Fibroblast of skin of scalp (primary cell): ENCODE measurements at regions not wholly inside any gene's neighbourhood (a gene's known extent, or its start where the extent isn't known, plus 50 kb on each side); places are given as distances from the start of the nearest gene placed in this dataset.

ENCODE experiments used
- DNase-seq: peaks from one replicate; pipeline ENCODE4 v3.0.0-alpha.2; 2013

DNA sequence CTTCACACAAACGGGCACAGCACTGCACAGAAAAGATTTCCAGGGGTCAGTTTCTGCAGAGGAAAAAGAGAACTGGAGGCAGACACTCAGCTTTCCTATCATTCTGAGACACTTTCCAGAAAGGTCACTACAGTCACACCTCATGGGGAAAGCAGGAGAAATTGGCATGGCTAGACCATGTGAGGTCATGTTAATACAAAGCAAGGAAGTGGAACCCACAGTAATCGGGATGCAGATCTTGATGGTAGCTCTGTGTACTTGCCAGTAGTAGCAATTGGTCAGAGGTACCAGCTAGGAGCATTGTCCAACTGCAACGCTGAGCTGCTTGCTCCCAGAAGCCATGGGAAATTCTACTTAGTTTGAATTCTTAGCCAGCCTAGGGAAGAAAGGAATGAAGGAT is 255.3 kb upstream of the PCDH10 start:
- no peak for DNase-seq

DNA sequence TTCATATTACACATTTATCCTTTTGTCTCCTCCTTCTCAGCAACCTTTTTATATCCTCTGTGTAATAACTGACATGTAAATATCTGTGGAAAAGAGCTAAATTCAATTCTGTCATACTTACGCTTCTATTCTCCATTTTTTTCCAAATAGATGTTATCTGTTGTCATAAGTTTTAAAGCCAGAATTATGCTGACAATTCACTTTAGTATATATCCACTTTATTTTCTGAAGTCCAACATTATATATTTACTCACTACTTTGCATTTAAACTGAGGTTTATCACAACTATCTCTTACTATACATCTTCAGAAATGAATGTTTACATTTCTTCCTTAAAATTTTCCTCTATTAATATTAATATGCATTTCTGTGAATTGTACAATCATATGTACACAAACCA is 247.9 kb upstream of the PCDH10 start:
- DNase-seq, result no peak

DNA sequence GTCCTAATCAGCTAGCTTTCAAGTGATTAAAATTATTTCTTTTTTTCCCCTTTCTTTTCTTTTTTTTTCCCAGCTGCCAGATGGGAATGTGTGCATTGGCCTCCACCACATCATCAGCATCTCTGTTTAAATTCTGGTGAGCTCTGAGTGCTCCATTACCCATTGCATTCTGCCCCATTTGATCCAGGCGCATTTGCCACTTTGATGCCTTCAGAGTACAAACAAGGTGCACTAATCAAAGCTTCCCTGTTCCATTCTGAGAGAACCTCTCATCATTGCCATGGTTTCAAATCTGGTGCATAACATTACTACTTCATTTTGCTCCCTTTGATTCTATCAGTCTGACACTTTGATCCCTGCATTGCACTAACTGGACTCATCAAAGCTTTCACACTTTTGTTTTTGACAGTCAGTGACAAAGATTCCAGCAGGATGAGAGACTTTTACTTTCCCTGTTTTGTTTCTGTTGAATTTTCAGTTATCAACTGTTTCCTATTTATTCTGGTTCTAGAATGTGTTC is 238.8 kb upstream of the PCDH10 start:
- DNase-seq, result no peak

DNA sequence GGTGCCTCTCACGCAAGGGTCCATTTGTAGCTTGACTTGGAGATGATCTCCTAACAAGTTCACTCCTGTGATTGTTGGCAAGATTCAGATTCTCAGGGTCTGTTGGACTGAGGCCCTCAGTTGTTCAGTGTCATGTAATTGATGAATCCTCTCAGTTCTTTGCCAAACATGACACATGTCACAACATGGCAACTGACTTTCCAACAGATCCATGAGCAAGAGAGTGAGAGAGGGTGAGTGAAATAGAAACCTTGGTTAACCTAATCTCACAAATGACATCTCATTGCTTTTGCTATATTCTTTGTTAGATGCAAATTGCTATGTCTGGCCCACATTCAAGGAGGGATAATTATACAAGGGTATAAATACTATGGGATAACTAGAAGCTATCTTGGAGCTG is 231.0 kb upstream of the PCDH10 start:
- DNase-seq, result no peak

DNA sequence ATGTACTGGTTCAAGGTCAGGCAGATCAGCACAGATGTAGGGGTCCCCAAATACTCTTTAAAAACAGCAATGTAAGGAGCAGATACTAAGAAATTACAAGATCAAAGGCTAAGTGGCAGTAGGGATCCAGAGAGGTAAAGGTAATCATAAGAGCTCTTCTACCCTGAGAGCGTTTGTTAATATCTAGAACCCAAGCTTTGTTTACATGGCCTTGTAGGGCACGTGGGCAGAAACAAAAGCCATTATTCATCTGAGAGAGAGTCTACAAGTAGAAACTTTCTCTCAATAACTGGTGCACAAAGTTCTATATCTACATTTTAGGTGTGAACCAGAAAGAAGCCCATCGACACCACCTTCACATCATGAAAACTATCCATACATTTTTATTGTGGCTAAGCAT is 225.6 kb upstream of the PCDH10 start:
- no peak for DNase-seq

DNA sequence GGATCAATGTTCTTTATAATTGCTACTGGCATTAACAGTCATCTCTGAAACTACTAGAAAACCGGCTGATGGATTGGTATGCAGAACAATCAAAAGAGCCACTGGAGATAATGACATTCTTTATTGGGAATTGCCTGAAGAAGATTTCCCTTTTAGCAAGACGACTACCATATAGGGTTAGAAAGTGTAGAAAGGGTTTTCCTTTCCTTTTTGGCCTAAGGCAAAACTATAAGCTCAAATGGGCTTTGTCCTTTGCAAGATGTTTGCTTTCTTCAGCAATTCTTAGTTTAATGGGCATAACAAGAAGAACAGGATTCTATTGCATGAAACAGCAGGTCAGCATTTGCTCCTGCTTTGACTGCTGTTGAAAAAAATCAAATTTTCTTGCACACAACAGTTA is 214.2 kb upstream of the PCDH10 start:
- DNase-seq, result no peak

DNA sequence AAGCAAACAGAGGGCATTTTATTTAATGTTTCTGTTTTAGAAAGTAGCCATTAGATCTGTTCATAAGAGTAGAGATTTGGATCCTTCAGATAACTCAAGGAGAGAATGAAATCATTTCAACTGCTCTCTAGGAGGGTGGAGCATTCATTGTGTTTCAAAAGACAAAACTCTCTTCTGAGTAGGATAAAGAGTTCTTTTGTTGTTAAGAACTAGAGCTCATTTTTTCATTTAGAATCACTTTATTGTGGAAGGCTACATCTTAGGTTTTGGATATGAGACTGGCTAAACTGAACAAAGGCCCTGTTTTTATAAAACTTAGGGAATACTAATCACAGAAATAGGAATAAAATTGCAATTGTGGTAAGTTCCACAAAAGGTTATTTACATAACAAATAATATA is 193.9 kb upstream of the PCDH10 start:
- no peak for DNase-seq

DNA sequence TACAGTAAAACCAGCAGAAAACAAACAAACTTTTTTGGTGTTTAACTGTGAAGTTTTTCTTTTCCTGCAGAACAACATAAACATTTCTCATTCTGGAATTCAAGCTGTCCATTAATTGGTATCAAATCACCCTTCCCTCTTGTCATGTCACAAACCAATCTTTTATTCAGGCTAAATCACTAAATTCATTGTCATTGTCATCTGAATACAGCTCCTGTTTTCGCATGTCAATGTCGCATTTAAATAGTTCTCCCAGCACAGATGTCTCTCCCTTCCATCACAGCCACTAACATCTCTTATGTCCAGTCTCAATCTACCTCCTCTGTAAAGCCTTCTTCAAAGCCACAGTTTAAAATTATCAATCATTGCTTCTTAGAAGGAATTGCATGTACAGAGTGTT is 192.1 kb upstream of the PCDH10 start:
- DNase-seq, result no peak

DNA sequence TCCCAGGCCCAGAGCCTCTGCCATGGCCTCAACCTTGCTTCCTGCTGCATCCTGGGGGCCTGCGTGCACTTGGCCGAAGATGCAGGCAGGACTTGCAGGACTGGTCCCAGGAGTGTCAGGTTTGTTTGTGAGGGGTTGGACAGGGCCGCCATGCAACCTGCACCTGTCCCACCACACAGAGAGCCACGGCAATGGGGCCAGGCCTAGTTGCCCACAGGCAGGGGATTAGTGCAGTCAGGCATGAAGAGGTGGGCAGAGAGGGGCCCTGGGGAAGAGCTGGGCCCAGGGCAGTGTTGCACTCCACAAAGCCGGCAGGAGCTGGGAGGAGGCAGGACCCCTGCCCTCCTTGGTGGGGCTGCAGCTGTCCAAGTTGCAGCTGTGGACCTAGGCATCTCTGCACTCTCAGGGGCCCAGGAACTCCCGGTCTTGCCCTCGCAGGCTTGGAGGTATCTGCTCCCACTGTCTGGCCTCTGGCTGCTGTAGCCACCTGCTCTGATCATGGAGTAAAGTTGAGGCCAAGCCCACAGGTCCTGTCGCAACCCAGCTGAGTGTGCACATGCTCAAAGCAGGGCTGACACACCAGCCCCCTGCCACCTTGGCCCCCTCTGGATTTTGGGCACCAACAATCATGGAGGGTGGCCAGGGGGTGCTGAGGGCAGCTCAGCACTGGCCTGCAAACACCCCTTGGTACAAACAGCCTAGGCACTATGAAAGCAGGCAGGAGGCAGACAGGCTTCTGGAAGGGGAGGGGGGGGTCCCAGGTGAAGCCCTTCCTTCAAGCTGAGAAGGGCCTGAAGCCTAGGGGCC is 190.4 kb upstream of the PCDH10 start:
- DNase-seq, result no peak

DNA sequence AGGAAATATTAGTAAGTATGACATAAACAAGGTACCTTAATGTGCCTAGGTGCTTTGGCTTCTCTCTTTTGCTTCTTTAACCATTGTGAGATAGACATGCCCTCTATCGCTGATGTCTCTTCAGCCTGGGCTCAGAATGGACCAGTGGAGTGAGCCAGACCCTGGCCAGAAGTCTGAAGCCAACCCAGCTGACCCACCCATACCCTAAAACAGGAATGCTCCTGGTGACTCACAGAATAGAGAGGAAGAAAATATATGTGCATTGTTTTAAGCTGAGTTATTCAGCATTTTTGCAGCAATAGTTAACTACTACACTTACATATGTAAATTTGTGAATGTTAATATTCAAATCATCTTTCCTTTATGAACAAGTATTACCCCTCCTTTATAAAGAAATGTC is 167.5 kb upstream of the PCDH10 start:
- DNase-seq, result no peak

DNA sequence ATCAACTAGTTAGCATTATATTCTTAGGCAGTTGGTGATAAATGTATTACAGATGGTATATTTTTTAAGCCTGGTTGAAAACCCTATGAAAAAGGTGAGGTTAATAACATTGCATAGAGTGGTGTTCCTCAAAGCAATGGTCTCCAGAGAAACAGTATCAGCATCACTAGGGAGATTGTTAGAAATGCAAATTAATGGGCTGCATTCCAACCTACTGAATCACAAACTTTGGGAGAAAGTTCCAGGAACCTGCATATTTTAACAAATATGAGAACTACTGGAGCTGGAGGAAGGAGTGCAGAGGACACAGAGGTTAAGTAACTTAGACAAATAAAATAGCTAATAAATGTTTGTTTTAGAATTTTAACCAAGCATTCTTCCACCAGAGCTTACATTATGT is 166.9 kb upstream of the PCDH10 start:
- DNase-seq, result peak; percentile 8

DNA sequence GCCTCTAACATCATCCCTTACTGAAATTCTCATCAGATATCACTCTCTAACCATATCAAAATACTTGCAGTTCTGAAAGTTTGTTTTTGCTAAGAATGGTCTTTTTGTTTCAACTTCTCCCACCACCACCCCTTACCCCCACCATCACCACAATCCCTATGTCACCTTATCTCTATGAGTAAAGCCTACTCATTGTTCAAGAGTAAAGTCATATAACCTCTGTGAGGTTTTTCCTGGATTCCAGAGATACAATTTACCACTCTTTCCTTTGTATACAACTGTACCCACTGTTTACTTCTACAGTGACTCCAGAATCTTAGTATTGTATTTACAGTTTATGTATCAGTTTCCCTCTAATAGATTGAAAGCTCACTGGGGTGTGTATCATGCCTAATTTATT is 158.0 kb upstream of the PCDH10 start:
- DNase-seq, result no peak

DNA sequence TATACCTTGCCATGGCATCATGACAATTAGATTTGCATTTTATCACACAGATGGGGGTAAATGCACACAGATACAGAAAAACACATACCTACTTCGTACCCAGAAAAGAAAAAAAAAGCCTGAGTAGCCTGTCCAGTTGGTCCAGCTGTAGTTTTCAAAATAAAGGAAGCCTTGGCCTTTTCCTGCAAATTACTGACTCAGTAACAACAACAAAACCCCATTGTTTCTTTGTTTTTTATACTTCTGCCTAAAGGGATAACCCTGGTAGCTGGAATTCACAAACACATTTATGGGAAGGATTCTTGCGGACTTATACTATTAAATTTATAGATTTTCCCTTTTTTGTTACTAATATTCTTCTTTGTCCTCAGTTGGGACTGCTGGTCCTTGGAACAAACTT is 156.4 kb upstream of the PCDH10 start:
- no peak for DNase-seq

DNA sequence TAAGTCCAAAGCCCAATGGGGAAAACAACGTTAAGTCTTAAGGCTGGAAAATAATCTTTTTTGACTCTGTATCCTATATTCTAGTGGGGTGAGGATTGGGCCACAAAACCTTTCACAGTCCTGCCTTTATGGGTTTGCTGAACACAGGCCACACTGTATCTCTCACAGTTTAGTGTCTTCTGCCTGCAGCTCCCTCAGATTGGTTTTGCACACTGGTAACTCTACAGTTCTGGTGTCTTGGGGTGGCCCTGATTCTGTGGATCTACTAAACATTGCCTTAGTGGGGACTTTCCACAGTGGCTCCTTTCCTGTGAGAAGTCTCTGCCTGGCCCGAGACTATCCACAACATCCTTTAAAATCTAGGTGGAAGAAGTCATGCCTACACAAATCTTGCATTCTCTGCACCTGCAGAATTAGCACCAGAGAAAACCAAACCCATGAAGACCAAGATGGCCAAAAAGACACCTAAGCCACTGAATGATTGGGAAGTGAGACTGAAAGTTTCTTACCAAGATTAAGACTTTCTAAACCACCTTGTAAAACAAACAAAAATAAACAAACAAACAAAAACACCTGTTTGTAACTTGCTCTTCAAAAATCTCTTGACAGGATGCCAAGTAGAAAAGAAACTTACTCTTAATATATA is 150.4 kb upstream of the PCDH10 start:
- no peak for DNase-seq

DNA sequence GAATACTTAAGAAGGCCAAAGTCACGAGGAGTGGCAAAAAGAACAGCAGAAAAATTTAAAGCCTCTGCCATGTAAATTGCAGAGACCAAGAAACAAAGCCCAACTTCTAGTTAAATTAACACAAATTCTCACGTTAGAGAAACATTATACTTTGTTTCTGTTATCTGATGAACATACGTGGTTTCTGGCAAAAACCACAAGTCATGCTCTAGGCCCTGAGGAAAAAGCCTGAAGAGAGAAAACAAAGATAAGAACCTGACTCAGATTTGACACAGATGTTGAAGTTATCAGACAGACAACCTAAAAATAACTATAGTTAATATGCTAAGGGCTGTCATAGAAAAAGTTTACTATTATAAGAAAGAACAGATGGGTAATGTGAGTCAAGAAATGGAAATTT is 149.1 kb upstream of the PCDH10 start:
- peak; percentile 4 for DNase-seq

DNA sequence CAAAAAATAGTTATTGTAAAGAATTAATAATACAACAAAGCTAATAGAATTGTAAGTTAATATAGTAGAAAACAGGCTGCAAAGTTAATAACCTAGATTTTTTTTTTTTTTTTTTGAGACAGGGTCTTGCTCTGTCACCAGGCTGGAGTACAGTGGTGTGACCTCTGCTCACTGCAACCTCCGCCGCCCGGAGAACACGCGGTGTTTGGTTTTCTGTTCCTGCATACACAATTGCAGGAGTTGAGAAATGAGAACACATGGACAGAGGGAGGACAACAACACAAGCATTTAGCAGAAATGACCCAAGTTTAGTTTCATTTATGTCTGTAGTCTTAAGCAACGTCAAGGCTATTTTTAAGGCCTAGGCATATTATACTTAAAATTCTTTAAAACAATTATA is 145.9 kb upstream of the PCDH10 start:
- no peak for DNase-seq

DNA sequence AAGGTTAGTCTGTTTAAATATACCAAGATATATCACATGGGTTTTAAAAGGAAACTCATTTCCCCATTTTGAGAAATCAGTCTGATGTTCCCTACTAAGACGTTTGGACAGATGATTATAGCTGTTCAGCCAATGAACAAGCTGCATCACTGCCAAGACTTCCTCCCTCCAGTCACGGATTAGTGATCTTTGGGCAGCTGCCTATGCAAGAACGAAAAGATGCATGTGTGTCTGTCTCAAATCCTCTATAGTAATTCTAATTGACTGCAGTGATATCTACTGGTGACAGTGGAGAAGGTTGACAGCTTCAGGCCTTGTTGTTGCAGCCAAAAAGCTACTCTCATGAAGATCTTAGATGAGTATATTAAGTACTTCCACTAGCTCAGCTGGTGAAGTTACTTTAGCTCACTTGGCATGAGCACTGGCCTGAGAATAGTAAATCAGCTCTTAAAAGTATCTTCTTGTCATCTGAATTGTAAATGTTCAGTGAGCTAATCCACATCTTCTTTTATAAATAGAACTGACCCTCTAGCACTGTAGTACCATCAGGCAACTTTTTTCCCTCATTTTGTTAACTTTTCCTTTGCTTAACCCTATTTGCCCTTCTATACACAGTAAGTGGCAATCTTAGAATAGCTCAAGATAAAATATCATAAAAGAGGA is 134.5 kb upstream of the PCDH10 start:
- DNase-seq, result no peak

DNA sequence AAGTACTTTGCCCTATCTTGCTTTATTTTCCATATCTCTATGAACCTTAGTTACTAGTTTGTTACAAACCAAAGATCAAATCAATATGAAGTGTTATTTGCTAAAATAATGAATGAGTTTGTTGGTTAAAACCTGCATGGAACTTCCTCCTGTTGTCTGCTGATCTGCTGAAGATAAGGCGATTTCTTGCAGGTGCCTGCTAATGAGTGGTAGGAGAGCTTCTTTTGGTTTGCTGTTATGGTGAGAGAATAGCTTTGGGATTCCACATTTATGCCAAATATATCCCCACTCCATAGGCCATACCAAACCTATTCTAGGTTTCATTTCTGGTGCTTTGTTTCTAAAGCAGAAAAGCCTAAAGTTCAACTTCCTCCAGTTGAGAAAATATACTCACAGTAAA is 103.8 kb upstream of the PCDH10 start:
- DNase-seq, result no peak

DNA sequence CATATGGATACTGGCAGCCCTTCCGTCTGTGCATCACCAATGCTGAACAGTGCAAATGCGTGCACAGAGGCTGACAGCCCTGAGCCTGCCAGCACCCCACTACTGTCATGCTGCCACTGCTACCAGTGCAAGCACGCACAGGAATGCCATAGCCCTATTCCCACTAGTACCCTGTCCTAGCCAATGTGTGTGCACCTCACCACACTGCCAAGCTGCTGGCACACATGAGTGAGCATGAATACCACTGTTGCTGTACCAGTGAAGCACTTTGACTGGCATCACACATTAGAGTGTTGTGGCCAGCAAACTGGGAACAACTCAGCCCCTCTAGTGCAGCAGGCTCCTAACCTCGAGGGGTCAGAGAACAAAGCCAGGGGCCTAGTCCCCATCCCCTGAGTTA is 102.9 kb upstream of the PCDH10 start:
- no peak for DNase-seq

DNA sequence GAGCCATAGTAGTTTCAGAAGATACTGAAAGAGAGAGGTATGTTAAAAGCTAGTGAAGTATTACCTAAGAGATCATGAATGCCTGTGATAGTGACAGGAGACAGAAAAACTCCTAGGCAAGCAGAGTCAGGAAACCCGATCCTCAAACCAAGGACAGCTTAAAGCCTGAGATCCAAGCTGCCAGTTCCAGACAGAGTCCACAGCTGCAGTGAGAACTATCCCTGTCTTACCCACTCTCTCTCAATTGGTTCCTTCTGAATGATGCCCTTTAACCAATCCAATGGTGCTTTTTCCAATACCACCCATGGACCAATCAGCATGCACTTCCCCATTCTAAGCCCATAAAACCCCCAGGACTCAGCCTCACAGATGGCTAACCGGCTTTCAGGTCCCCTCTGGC is 90.4 kb upstream of the PCDH10 start:
- no peak for DNase-seq

DNA sequence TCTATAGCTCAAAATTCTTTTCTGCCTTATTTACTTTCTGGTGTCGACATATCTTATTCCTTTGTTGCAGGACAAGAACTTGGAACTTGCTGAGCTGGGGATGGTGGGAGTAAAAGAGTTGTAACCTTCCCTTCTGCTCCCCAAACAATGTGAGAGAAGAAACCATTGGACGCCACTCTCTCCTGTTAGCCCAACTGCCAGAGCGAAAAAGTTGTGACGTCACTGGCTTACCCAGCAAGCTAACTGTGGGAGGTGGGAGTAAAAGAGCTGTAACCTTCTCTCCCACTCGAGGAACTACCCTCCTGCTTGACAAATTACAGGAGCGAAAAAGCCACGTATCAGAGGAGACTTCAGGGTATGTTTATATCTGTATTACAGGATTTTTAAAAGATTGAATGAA is 90.0 kb upstream of the PCDH10 start:
- DNase-seq, result no peak

DNA sequence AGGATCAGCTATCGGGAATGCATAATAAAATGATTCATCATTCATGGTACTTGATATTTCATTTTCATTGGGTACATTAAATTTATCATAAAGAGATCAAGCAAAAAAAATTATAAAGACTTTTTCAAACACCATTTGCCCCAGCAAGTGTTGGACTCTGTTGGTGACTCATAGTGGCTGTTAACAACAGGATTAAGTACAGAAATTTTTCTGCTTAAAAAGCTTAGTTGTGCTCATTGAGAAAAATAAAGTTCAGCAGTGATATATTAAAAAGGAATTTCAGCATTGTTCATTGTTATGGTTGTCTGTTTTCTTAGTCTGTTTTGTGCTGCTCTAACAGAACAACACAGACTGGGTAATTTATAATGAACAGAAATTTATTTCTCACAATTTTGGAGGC is 86.2 kb upstream of the PCDH10 start:
- DNase-seq, result no peak

DNA sequence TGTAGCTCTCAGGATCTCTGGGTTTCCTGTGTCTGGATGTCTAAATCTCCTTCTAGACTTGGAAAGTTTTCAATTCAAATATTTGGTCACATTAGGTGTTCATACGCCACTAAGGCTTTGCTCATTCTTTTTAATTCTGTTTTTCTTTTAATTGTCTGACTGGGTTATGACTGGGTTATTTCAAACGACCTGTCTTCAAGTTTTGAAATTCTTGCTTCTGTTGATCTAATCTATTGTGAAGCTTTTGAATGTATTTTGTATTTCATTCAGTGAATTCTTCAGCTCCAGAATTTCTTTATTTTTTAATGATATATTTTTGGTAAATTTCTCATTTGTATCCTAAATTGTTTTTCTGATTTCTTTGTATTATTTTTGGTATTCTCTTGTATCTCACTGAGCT is 81.0 kb upstream of the PCDH10 start:
- no peak for DNase-seq

DNA sequence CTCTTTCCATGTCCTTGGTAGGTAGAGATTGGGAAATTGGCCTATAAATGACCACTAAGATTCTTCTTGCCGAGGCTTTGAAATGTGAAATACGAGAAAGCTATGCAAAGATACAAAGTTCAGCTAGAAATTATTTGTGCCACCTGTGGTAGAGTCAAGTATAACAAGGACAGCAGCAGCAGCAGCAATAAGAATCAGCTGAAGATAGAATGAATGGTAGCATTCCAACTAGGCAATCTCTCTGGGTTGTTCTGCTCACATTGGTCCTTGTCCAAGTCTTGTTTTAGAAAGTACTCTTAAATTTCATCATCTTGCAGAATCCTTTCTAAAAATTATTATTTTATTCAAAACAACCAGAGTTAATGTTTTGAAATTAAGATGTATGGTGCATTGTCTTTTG is 67.8 kb upstream of the PCDH10 start:
- no peak for DNase-seq
